Neural cell (in vitro differentiated cells): ENCODE measurements at regions not wholly inside any gene's neighbourhood (a gene's known extent, or its start where the extent isn't known, plus 50 kb on each side); places are given as distances from the start of the nearest gene placed in this dataset.

Experiments used
- H2AFZ ChIP-seq: fragments of 200-600, 300-800 bp; sonication (generic), shearing (Covaris generic); 2 replicates; pipeline ENCODE4 v1.6.0; 2014; ENCODE audit warnings: low read depth, mild to moderate bottlenecking, antibody characterized with exemption, low read length, moderate library complexity
- H3F3A ChIP-seq: fragments of 200-600 bp; shearing (Covaris generic); 2 replicates; pipeline ENCODE4 v1.6.1; 2016; ENCODE audit warnings: mild to moderate bottlenecking, moderate library complexity, mixed read lengths, antibody characterized with exemption, low read length; ENCODE audit not compliant: insufficient read depth, poor library complexity, severe bottlenecking
- H3K27ac ChIP-seq: fragments of 200-600, 300-800 bp; sonication (generic), shearing (Covaris generic); 2 replicates; pipeline ENCODE4 v1.5.1; 2014; ENCODE audit warnings: mild to moderate bottlenecking, low read length, moderate library complexity
- H3K27me3 ChIP-seq: fragments of 300-800, 200-600 bp; sonication (generic), shearing (Covaris generic); 2 replicates; pipeline ENCODE4 v1.6.0; 2014; ENCODE audit warnings: mild to moderate bottlenecking, low read depth, low read length, moderate library complexity; ENCODE audit not compliant: insufficient read depth
- H3K36me3 ChIP-seq: fragments of 300-800, 200-600 bp; sonication (generic), shearing (Covaris generic); 2 replicates; pipeline ENCODE4 v1.5.1; 2014; ENCODE audit warnings: mild to moderate bottlenecking, antibody characterized with exemption, low read length, moderate library complexity; ENCODE audit not compliant: insufficient read depth
- H3K4me2 ChIP-seq: fragments of 300-800, 200-600 bp; sonication (generic), shearing (Covaris generic); 2 replicates; pipeline ENCODE4 v1.6.0; 2014; ENCODE audit warnings: mild to moderate bottlenecking, low read length
- H3K4me3 ChIP-seq: fragments of 300-800, 200-600 bp; sonication (generic), shearing (Covaris generic); 2 replicates; pipeline ENCODE4 v1.5.1; 2014; ENCODE audit warnings: mild to moderate bottlenecking, low read length, moderate library complexity
- H3K79me2 ChIP-seq: fragments of 200-600 bp; shearing (Covaris generic); replicated peaks from 2 replicates; pipeline ENCODE4 v1.6.0; 2014; ENCODE audit warnings: mild to moderate bottlenecking, low read length, moderate library complexity; ENCODE audit not compliant: insufficient read depth
- H3K9ac ChIP-seq: fragments of 300-800, 200-600 bp; sonication (generic), shearing (Covaris generic); 2 replicates; pipeline ENCODE4 v1.6.1; 2016; ENCODE audit warnings: mild to moderate bottlenecking, low read length, mixed read lengths
- H3K9me2 ChIP-seq: fragments of 200-600 bp; shearing (Covaris generic); 2 replicates; pipeline ENCODE4 v1.6.1; 2016; ENCODE audit warnings: mild to moderate bottlenecking, low read length, mixed read lengths; ENCODE audit not compliant: insufficient read depth
- H3K9me3 ChIP-seq: fragments of 200-600, 300-800 bp; sonication (generic), shearing (Covaris generic); 2 replicates; pipeline ENCODE4 v1.6.1; 2016; ENCODE audit warnings: mild to moderate bottlenecking, mixed run types, low read length, moderate library complexity, mixed read lengths
- H4K20me1 ChIP-seq: fragments of 200-600 bp; shearing (Covaris generic); 2 replicates; pipeline ENCODE4 v1.6.1; 2016; ENCODE audit warnings: mild to moderate bottlenecking, mixed run types; ENCODE audit not compliant: insufficient read depth
- CTCF ChIP-seq: fragments of 450-650 bp; IDR thresholded peaks from 2 replicates; pipeline ENCODE4 v1.5.1; 2014; ENCODE audit warnings: antibody characterized with exemption, mild to moderate bottlenecking, moderate library complexity; ENCODE audit not compliant: poor library complexity, severe bottlenecking
- EP300 ChIP-seq: fragments of 450-650 bp; conservative IDR thresholded peaks from 2 replicates; pipeline ENCODE4 v1.6.1; 2014; ENCODE audit warnings: antibody characterized with exemption, mild to moderate bottlenecking, moderate library complexity; ENCODE audit not compliant: poor library complexity, severe bottlenecking
- EZH2 ChIP-seq: fragments of 200-600, 300-800 bp; shearing (Covaris generic), sonication (generic); IDR thresholded peaks from 2 replicates; pipeline ENCODE4 v1.6.1; 2014; ENCODE audit warnings: antibody characterized with exemption, low read length, borderline replicate concordance, mild to moderate bottlenecking; ENCODE audit not compliant: insufficient read depth, poor library complexity, severe bottlenecking
- MXI1 ChIP-seq: fragments of 450-650 bp; conservative IDR thresholded peaks from 2 replicates; pipeline ENCODE4 v1.6.1; 2014; ENCODE audit warnings: antibody characterized with exemption, mild to moderate bottlenecking; ENCODE audit not compliant: poor library complexity, severe bottlenecking
- POLR2AphosphoS5 ChIP-seq: IDR thresholded peaks from 2 replicates; pipeline ENCODE4 v1.6.1; 2012
- RAD21 ChIP-seq: fragments of 450-650 bp; conservative IDR thresholded peaks from 2 replicates; pipeline ENCODE4 v1.6.1; 2014; ENCODE audit warnings: antibody characterized with exemption, mild to moderate bottlenecking, moderate library complexity
- REST ChIP-seq: IDR thresholded peaks from 2 replicates; pipeline ENCODE4 v1.6.1; 2012; ENCODE audit warnings: borderline replicate concordance
- SMC3 ChIP-seq: fragments of 450-650 bp; conservative IDR thresholded peaks from 2 replicates; pipeline ENCODE4 v1.6.1; 2014; ENCODE audit warnings: antibody characterized with exemption, mild to moderate bottlenecking, moderate library complexity; ENCODE audit not compliant: poor library complexity
- TAF1 ChIP-seq: IDR thresholded peaks from 2 replicates; pipeline ENCODE4 v1.6.1; 2012; ENCODE audit warnings: low read depth

- Histone ChIP-seq H3K4me2 (no peak overlapping the region), H3K27ac (no peak overlapping the region), H4K20me1 (no peaks in the 10 kb centered on the region), H3K79me2 (no peaks in the 10 kb centered on the region), H3K9me2 (no peaks in the 10 kb centered on the region), H3F3A (no peaks in the 10 kb centered on the region), H2AFZ (no peak overlapping the region), H3K4me3 (no peak overlapping the region), H3K9me3 (no peaks in the 10 kb centered on the region), H3K36me3 (no peaks in the 10 kb centered on the region), H3K27me3 (no peaks in the 10 kb centered on the region), H3K9ac (no peak overlapping the region)
- no peak for TF ChIP-seq CTCF
- TF ChIP-seq REST, result no peak
- TF ChIP-seq EP300, result no peak
- no peak for TF ChIP-seq RAD21
- TF ChIP-seq EZH2, result no peak
- no peak for TF ChIP-seq TAF1
- no peak for TF ChIP-seq SMC3
- no peak for TF ChIP-seq MXI1
Observed at GRCh38 chr1:56399795-56400194, 179.6 kb downstream of the PLPP3 start.

GRCh38 chr1:56399326-56399725, 180.0 kb downstream of the PLPP3 start:
- Histone ChIP-seq H3K9ac (no peak overlapping the region), H3K4me3 (no peak overlapping the region), H3K9me2 (no peaks in the 10 kb centered on the region), H3K36me3 (no peaks in the 10 kb centered on the region), H4K20me1 (no peaks in the 10 kb centered on the region), H2AFZ (no peak overlapping the region), H3K27me3 (no peaks in the 10 kb centered on the region), H3K4me2 (no peak overlapping the region), H3K9me3 (no peaks in the 10 kb centered on the region), H3K27ac (no peak overlapping the region), H3K79me2 (no peaks in the 10 kb centered on the region), H3F3A (no peaks in the 10 kb centered on the region)
- TF ChIP-seq RAD21 (no peak), MXI1 (no peak), SMC3 (no peak), POLR2AphosphoS5 (no peak)

- no peaks in the 10 kb centered on the region for H3K9me3 ChIP-seq
- H3K27me3 ChIP-seq, result no peaks in the 10 kb centered on the region
- TF ChIP-seq EP300 (no peak), MXI1 (no peak), POLR2AphosphoS5 (no peak), TAF1 (no peak), CTCF (no peak), RAD21 (no peak), EZH2 (no peak), REST (no peak), SMC3 (no peak)
- H3K4me2 ChIP-seq, result no peak overlapping the region
- H3F3A ChIP-seq, result no peaks in the 10 kb centered on the region
- H3K27ac ChIP-seq, result no peak overlapping the region
- H3K79me2 ChIP-seq, result no peaks in the 10 kb centered on the region
- no peak overlapping the region for H3K9ac ChIP-seq
- no peak overlapping the region for H3K4me3 ChIP-seq
- no peaks in the 10 kb centered on the region for H3K9me2 ChIP-seq
- H3K36me3 ChIP-seq, result no peaks in the 10 kb centered on the region
- no peaks in the 10 kb centered on the region for H4K20me1 ChIP-seq
- H2AFZ ChIP-seq, result no peak overlapping the region
Observed at GRCh38 chr1:56397811-56398231, 181.5 kb downstream of the PLPP3 start.
